H1 (cell line): ENCODE measurements at regions not wholly inside any gene's neighbourhood (a gene's known extent, or its start where the extent isn't known, plus 50 kb on each side); places are given as distances from the start of the nearest gene placed in this dataset.

ENCODE experiments used
- BCL11A ChIP-seq, 2 experiments: IDR thresholded peaks; one replicate each; pipeline ENCODE4 v1.6.1; 2011; ENCODE audit warnings: low read depth in 2 of 2, low read length in 2 of 2, mild to moderate bottlenecking in 2 of 2
- CBX8 ChIP-seq: fragments of 300-800, 300-1000 bp; sonication (generic); IDR thresholded peaks from 2 replicates; pipeline ENCODE4 v1.7.1; 2016; ENCODE audit warnings: low read depth, low read length, borderline replicate concordance
- CREB1 ChIP-seq: IDR thresholded peaks from 2 replicates; pipeline ENCODE4 v1.6.1; 2012; ENCODE audit warnings: inconsistent platforms
- CTBP2 ChIP-seq: IDR thresholded peaks from 2 replicates; pipeline ENCODE4 v1.7.0; 2011; ENCODE audit warnings: borderline replicate concordance, mild to moderate bottlenecking, moderate library complexity, mixed read lengths, low read length; ENCODE audit not compliant: insufficient read depth, insufficient read length
- EGR1 ChIP-seq: IDR thresholded peaks from 2 replicates; pipeline ENCODE4 v1.6.1; 2011; ENCODE audit warnings: low read depth, low read length, borderline replicate concordance
- GABPA ChIP-seq: IDR thresholded peaks from 2 replicates; pipeline ENCODE4 v1.6.1; 2011; ENCODE audit warnings: mild to moderate bottlenecking, low read length, moderate library complexity, borderline replicate concordance; ENCODE audit not compliant: insufficient read depth
- HDAC6 ChIP-seq: IDR thresholded peaks from one replicate; pipeline ENCODE4 v1.7.1; 2012; ENCODE audit warnings: low read depth, mild to moderate bottlenecking, inconsistent platforms, low read length, moderate library complexity
- JUN ChIP-seq: IDR thresholded peaks from 2 replicates; pipeline ENCODE4 v1.6.1; 2011; ENCODE audit warnings: low read depth, mild to moderate bottlenecking, improper control_type of control experiment, low read length
- KDM1A ChIP-seq: fragments of 200-600, 300-600 bp; sonication (generic); IDR thresholded peaks from 2 replicates; pipeline ENCODE4 v1.7.1; 2016; ENCODE audit warnings: mild to moderate bottlenecking, low read length, borderline replicate concordance
- KDM5A ChIP-seq: fragments of 200-600 bp; IDR thresholded peaks from 2 replicates; pipeline ENCODE4 v1.7.1; 2012; ENCODE audit warnings: mild to moderate bottlenecking, low read length, inconsistent platforms, mixed read lengths
- NANOG ChIP-seq: IDR thresholded peaks from 2 replicates; pipeline ENCODE4 v1.6.1; 2011; ENCODE audit warnings: low read length, low read depth, mild to moderate bottlenecking, inconsistent platforms; ENCODE audit not compliant: insufficient read depth, poor library complexity, severe bottlenecking
- NRF1 ChIP-seq: IDR thresholded peaks from 2 replicates; pipeline ENCODE4 v1.6.1; 2011; ENCODE audit warnings: mild to moderate bottlenecking, low read depth, low read length, improper control_type of control experiment
- RBBP5 ChIP-seq: IDR thresholded peaks from 2 replicates; pipeline ENCODE4 v1.7.1; 2012; ENCODE audit warnings: low read depth, mild to moderate bottlenecking, inconsistent platforms, low read length, moderate library complexity, borderline replicate concordance
- RNF2 ChIP-seq: fragments of 200-900, 300-1000 bp; sonication (generic); IDR thresholded peaks from 2 replicates; pipeline ENCODE4 v1.7.1; 2016; ENCODE audit warnings: borderline replicate concordance, low read depth, mild to moderate bottlenecking, antibody characterized with exemption, low read length; ENCODE audit not compliant: poor library complexity, severe bottlenecking; ENCODE audit errors: missing control alignments
- RXRA ChIP-seq: IDR thresholded peaks from 2 replicates; pipeline ENCODE4 v1.6.1; 2011; ENCODE audit warnings: low read depth, mild to moderate bottlenecking, low read length, moderate library complexity; ENCODE audit not compliant: insufficient read depth
- SIN3A ChIP-seq, 2 experiments: IDR thresholded peaks in 1 of 2; conservative IDR thresholded peaks in 1 of 2; 2 replicates each; pipeline ENCODE4 v1.6.1; 2011 to 2012; ENCODE audit warnings: low read length in 2 of 2, improper control_type of control experiment in 1 of 2, low read depth in 1 of 2, mild to moderate bottlenecking in 1 of 2
- SP2 ChIP-seq: IDR thresholded peaks from 2 replicates; pipeline ENCODE4 v1.6.1; 2012; ENCODE audit warnings: mild to moderate bottlenecking, low read length, inconsistent platforms
- SP4 ChIP-seq: IDR thresholded peaks from 2 replicates; pipeline ENCODE4 v1.6.1; 2012; ENCODE audit warnings: low read length, inconsistent platforms
- SUZ12 ChIP-seq: fragments of 200-600 bp; sonication (generic); IDR thresholded peaks from 2 replicates; pipeline ENCODE4 v1.6.1; 2012; ENCODE audit warnings: mild to moderate bottlenecking, inconsistent platforms, low read length, moderate library complexity, mixed read lengths
- TAF1 ChIP-seq: IDR thresholded peaks from 2 replicates; pipeline ENCODE4 v1.6.1; 2011; ENCODE audit warnings: mild to moderate bottlenecking, low read depth, low read length
- TAF7 ChIP-seq: optimal IDR thresholded peaks from 2 replicates; pipeline ENCODE3; 2011; ENCODE audit warnings: low read depth, mild to moderate bottlenecking, inconsistent platforms, low read length, moderate library complexity, borderline replicate concordance
- TEAD4 ChIP-seq: IDR thresholded peaks from 2 replicates; pipeline ENCODE4 v1.6.1; 2012; ENCODE audit warnings: low read depth, low read length, inconsistent platforms, mixed read lengths
- TF ChIP-seq, protein P1 (sequence below), 3 experiments: IDR thresholded peaks; 1 replicate in 2 of 3; 2 replicates in 1 of 3; pipeline versions ENCODE4 v1.5.1 to v1.6.1; 2011; ENCODE audit warnings: low read length in 3 of 3, mild to moderate bottlenecking in 3 of 3, inconsistent platforms in 2 of 3, low read depth in 1 of 3, moderate library complexity in 1 of 3; ENCODE audit not compliant: insufficient read depth in 1 of 3; ENCODE audit errors: control extremely low read depth in 1 of 3

DNA sequence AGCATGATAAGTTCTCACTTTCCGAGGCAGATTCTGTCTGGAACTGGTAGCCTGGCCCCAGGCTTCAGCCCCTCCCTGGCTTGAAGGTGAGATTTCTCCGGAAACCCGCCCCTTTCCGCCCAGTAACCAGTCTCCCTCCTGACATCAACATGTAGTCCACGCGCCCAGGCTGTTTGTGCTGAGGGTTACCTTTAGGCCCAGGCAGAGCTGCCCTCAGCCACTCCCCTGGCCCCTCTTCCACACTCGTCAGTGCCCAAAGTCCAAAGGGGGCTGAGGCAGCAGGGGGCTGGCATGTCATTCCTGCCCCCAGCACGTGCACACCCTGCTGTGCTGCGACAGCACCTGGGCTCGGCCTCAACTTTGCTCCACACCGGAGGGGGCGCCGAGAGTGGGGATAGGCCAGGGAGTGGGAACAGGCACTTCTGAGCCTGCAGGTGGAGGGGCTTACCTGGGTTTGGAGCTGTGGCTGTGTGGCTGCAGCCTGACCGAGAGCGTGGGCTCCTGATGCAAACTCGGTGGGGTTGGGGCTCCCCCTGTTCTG, 69.5 kb upstream of the ANK2 start (continued):
- TF ChIP-seq RNF2, result no peak
- TF ChIP-seq, protein P1, sequence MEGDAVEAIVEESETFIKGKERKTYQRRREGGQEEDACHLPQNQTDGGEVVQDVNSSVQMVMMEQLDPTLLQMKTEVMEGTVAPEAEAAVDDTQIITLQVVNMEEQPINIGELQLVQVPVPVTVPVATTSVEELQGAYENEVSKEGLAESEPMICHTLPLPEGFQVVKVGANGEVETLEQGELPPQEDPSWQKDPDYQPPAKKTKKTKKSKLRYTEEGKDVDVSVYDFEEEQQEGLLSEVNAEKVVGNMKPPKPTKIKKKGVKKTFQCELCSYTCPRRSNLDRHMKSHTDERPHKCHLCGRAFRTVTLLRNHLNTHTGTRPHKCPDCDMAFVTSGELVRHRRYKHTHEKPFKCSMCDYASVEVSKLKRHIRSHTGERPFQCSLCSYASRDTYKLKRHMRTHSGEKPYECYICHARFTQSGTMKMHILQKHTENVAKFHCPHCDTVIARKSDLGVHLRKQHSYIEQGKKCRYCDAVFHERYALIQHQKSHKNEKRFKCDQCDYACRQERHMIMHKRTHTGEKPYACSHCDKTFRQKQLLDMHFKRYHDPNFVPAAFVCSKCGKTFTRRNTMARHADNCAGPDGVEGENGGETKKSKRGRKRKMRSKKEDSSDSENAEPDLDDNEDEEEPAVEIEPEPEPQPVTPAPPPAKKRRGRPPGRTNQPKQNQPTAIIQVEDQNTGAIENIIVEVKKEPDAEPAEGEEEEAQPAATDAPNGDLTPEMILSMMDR (IDR thresholded peaks at IDR 0.05; ENCODE audit: control extremely low read depth in 1 of 3, insufficient read depth in 1 of 3, low read depth in 1 of 3, low read length in 3 of 3), result peak in 2 of 3 experiments; percentile 13 to 15; a peak in 2 of 4 replicates
- no peak for TF ChIP-seq JUN
- TF ChIP-seq CBX8, result no peak
- no peak for TF ChIP-seq SP4
- TF ChIP-seq CTBP2, result no peak
- TF ChIP-seq CREB1, result no peak
- TF ChIP-seq NANOG, result no peak
- TF ChIP-seq KDM1A, result no peak
- no peak for TF ChIP-seq SIN3A (conservative IDR thresholded peaks at IDR 0.05 in 1 of 2, IDR thresholded peaks at IDR 0.05 in 1 of 2; ENCODE audit: low read depth in 1 of 2, low read length in 2 of 2)
- TF ChIP-seq RXRA, result no peak
- no peak for TF ChIP-seq TAF7
- TF ChIP-seq NRF1, result no peak
- no peak for TF ChIP-seq BCL11A (IDR thresholded peaks at IDR 0.05; ENCODE audit: low read depth in 2 of 2, low read length in 2 of 2)
- no peak for TF ChIP-seq KDM5A
- TF ChIP-seq RBBP5, result no peak
- no peak for TF ChIP-seq SUZ12
- TF ChIP-seq GABPA, result no peak
- no peak for TF ChIP-seq TEAD4
- no peak for TF ChIP-seq EGR1
- TF ChIP-seq TAF1, result no peak
- no peak for TF ChIP-seq HDAC6
- no peak for TF ChIP-seq SP2
